ENCODE measurements at regions not wholly inside any gene's neighbourhood (a gene's known extent, or its start where the extent isn't known, plus 50 kb on each side); places are given as distances from the start of the nearest gene placed in this dataset.

DNA sequence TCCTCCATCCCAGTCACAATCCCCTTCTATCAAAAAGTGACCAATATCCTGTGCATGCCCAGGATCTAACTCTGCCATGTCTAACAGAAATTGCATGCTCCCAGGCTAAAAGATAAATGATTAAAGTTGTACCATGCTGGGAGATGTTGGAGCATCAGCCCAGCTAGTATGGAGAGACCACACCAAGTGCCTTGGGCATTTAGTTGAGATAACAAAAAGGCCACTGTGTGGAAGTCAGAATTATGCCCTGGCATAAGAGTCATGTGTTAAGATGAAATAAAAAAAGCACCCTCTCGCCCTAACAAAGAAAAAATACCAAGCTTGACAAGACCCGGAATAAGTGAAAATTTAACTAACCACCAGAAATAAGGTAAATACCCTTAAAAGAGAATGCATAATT lies 155.9 kb upstream of the CENPE start (continued):
- TF ChIP-seq, protein P1, sequence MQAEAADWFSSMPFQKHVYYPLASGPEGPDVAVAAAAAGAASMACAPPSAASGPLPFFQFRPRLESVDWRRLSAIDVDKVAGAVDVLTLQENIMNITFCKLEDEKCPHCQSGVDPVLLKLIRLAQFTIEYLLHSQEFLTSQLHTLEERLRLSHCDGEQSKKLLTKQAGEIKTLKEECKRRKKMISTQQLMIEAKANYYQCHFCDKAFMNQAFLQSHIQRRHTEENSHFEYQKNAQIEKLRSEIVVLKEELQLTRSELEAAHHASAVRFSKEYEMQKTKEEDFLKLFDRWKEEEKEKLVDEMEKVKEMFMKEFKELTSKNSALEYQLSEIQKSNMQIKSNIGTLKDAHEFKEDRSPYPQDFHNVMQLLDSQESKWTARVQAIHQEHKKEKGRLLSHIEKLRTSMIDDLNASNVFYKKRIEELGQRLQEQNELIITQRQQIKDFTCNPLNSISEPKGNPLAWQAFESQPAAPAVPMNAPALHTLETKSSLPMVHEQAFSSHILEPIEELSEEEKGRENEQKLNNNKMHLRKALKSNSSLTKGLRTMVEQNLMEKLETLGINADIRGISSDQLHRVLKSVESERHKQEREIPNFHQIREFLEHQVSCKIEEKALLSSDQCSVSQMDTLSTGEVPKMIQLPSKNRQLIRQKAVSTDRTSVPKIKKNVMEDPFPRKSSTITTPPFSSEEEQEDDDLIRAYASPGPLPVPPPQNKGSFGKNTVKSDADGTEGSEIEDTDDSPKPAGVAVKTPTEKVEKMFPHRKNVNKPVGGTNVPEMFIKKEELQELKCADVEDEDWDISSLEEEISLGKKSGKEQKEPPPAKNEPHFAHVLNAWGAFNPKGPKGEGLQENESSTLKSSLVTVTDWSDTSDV (CRISPR knock-in tag; IDR thresholded peaks at IDR 0.05): no peak
- no peak for TF ChIP-seq ZNF850 (CRISPR knock-in tag; conservative IDR thresholded peaks at IDR 0.05)
- TF ChIP-seq, protein P2, sequence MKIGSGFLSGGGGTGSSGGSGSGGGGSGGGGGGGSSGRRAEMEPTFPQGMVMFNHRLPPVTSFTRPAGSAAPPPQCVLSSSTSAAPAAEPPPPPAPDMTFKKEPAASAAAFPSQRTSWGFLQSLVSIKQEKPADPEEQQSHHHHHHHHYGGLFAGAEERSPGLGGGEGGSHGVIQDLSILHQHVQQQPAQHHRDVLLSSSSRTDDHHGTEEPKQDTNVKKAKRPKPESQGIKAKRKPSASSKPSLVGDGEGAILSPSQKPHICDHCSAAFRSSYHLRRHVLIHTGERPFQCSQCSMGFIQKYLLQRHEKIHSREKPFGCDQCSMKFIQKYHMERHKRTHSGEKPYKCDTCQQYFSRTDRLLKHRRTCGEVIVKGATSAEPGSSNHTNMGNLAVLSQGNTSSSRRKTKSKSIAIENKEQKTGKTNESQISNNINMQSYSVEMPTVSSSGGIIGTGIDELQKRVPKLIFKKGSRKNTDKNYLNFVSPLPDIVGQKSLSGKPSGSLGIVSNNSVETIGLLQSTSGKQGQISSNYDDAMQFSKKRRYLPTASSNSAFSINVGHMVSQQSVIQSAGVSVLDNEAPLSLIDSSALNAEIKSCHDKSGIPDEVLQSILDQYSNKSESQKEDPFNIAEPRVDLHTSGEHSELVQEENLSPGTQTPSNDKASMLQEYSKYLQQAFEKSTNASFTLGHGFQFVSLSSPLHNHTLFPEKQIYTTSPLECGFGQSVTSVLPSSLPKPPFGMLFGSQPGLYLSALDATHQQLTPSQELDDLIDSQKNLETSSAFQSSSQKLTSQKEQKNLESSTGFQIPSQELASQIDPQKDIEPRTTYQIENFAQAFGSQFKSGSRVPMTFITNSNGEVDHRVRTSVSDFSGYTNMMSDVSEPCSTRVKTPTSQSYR (CRISPR knock-in tag; IDR thresholded peaks at IDR 0.05; ENCODE audit: borderline replicate concordance): no peak
- no peak for TF ChIP-seq SP140L (CRISPR knock-in tag; IDR thresholded peaks at IDR 0.05; ENCODE audit: borderline replicate concordance)
- no peak for TF ChIP-seq ZNF550 (CRISPR knock-in tag; IDR thresholded peaks at IDR 0.05; ENCODE audit: borderline replicate concordance)
- no peak for TF ChIP-seq ZBTB7A (CRISPR knock-in tag; IDR thresholded peaks at IDR 0.05)
- no peak for TF ChIP-seq RARG (CRISPR knock-in tag; IDR thresholded peaks at IDR 0.05; ENCODE audit: low read depth)
- no peak for TF ChIP-seq ZNF12 (CRISPR knock-in tag; IDR thresholded peaks at IDR 0.05)
- no peak for TF ChIP-seq KAT7 (CRISPR knock-in tag; IDR thresholded peaks at IDR 0.05; ENCODE audit: borderline replicate concordance)
- TF ChIP-seq PHF21A (CRISPR knock-in tag; IDR thresholded peaks at IDR 0.05): no peak

Measured in HepG2 (cell line).